ENCODE measurements at regions not wholly inside any gene's neighbourhood (a gene's known extent, or its start where the extent isn't known, plus 50 kb on each side); places are given as distances from the start of the nearest gene placed in this dataset.

GRCh38 chr22:46060292-46061123 is 83.5 kb upstream of the WNT7B start:
- TF ChIP-seq EP300 (IDR thresholded peaks at IDR 0.05) (no peak), POLR2A (IDR thresholded peaks at IDR 0.05) (no peak)

All from ovary (tissue), 1 donor.